ENCODE measurements at regions not wholly inside any gene's neighbourhood (a gene's known extent, or its start where the extent isn't known, plus 50 kb on each side); places are given as distances from the start of the nearest gene placed in this dataset.

- Histone ChIP-seq H3K9ac (replicated peaks; ENCODE audit: extremely low read depth, insufficient read depth, low read length) (no peak overlapping the region), H3K27me3 (ENCODE audit: control insufficient read depth in 2 of 2, insufficient read depth in 2 of 2, low read length in 2 of 2) (no peaks in the 10 kb centered on the region), H3K79me2 (ENCODE audit: control insufficient read depth, insufficient read depth, low read length) (no peaks in the 10 kb centered on the region), H4K20me1 (replicated peaks; ENCODE audit: control insufficient read depth, extremely low read depth, insufficient read depth, low read length) (no peaks in the 10 kb centered on the region), H3K4me3 (replicated peaks in 1 of 3; ENCODE audit: insufficient read depth in 1 of 3, low read depth in 1 of 3, low read length in 3 of 3) (no peak overlapping the region), H3K4me2 (ENCODE audit: insufficient read depth, low read length) (no peak overlapping the region), H2AFZ (ENCODE audit: low read depth, low read length) (no peak overlapping the region), H3K9me3 (replicated peaks; ENCODE audit: control insufficient read depth, insufficient read depth, low read length) (peaks cover 4% of the 10 kb centered on the region), H3K4me1 (ENCODE audit: control insufficient read depth, extremely low read depth, insufficient read depth, low read length) (no peaks in the 10 kb centered on the region), H3K36me3 (ENCODE audit: control insufficient read depth in 2 of 2, extremely low read depth in 1 of 2, insufficient read depth in 2 of 2, low read length in 2 of 2) (no peaks in the 10 kb centered on the region), H3K27ac (ENCODE audit: insufficient read depth, low read depth, low read length) (no peak overlapping the region), H3K9me1 (replicated peaks; ENCODE audit: control insufficient read depth, extremely low read depth, insufficient read depth, low read length) (no peaks in the 10 kb centered on the region)
- DNase-seq (ENCODE audit: low read depth, low spot score) (no peak), FAIRE-seq (no peak)
- BruUV-seq (replicated peaks), result no TSS peak
- intact Hi-C loops (cut with micrococcal nuclease), result no loop called here
- ChIA-PET CTCF (no interaction called here), POLR2A (no interaction called here)
- dilution Hi-C loops (cut with MboI; ENCODE audit: extremely low pct_ligation_motif_present, low sequenced_read_pairs), result no loop called here
- TF ChIP-seq CTCF (IDR thresholded peaks at IDR 0.05; ENCODE audit: extremely low read depth in 1 of 2, insufficient read depth in 1 of 2, low read depth in 1 of 2, low read length in 2 of 2) (no peak), MAX (IDR thresholded peaks at IDR 0.05; ENCODE audit: insufficient read depth, insufficient read length) (no peak), JUN (IDR thresholded peaks at IDR 0.05; ENCODE audit: borderline replicate concordance, insufficient read depth, insufficient read length, low read depth) (no peak), POLR2AphosphoS5 (IDR thresholded peaks at IDR 0.05; ENCODE audit: insufficient read depth, low read depth, low read length) (no peak), FOS (IDR thresholded peaks at IDR 0.05; ENCODE audit: borderline replicate concordance, insufficient read depth, low read length) (no peak), EZH2 (IDR thresholded peaks at IDR 0.05; ENCODE audit: borderline replicate concordance, low read depth, low read length, severe bottlenecking) (no peak), GATA2 (IDR thresholded peaks at IDR 0.05; ENCODE audit: insufficient read depth, insufficient read length, low read depth, low read length) (no peak), MYC (IDR thresholded peaks at IDR 0.05; ENCODE audit: low read depth, low read length) (no peak), POLR2A (IDR thresholded peaks at IDR 0.05; ENCODE audit: low read depth, low read length) (no peak)
Observed at GRCh38 chr2:198874472-198874858, 583.3 kb downstream of the SATB2 start.
